Fibroblast of peridontal ligament (primary cell): ENCODE measurements at regions not wholly inside any gene's neighbourhood (a gene's known extent, or its start where the extent isn't known, plus 50 kb on each side); places are given as distances from the start of the nearest gene placed in this dataset.

Experiments
- DNase-seq: peaks from one replicate; pipeline ENCODE4 v3.0.0-alpha.2; 2010; ENCODE audit errors: extremely low read depth

DNA sequence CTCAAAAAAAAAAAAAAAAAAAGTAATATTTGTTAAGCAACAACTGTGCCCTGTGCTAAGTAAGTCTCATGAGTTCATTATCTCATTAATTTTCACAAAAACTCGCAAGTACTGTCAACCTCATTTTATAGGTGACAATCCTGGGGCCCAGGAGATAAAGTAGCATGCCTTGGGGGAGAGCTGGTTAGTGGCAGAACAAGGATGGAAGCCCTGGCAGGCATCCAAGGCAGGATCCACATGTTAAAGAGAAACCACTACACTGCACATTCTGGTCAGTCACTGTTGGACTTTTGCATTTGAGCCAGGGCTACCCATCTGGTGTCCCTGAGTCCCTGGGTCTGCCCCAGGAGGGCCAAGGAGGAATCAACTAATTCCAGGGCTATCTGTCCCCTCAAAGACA, 54.6 kb downstream of the ZFP36L2 start:
- peak; percentile 65 for DNase-seq

GRCh38 chr2:43170405-43171105, 55.9 kb downstream of the ZFP36L2 start:
- DNase-seq: no peak

GRCh38 chr2:43169987-43170386, 56.4 kb downstream of the ZFP36L2 start:
- no peak for DNase-seq

DNA sequence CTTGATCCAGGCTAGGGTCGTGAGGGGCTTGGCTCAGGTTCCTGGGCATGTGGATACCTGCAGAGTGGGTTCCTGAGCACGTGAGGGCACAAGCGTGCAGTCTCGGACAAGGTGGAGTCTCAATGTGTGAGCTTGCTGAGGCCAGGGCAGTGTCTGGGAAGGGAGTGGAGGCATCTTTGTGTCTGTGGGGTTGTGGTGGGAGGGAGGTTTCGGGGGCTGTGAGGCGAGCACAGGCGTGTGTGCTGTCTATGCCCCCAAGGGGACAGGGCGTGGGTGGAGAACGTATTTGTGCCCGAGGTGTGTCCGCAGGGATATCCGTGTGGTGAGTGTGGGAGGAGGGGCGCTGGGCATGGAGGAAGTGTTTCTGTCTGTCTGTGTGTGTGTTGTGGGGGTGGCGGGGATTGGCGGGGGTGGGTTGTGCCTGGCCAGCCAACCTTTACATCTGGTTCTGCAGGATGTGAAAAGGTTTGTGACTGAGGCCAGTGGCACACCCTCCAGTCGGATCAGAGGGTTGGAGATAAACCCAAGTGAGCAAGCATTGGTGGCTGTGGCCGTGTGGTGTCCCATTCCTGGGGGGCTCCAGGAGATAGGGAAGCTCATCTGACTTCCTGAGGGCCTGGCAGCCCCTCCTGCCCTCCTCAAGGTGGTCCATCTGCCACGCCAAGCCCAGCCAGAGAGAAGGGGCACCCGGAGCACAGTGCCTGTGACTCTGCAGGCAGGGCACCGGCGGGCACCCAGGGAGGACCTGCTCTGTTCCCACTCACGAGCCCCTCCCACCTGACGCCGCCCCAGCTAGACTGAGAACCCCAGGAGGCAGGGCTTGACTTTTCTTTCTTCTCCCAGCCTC, 57.1 kb downstream of the ZFP36L2 start:
- DNase-seq: no peak

- DNase-seq: no peak
These were observed 58.4 kb downstream of the ZFP36L2 start for GRCh38 chr2:43168016-43168369.

GRCh38 chr2:43165378-43166069, 60.9 kb downstream of the ZFP36L2 start:
- no peak for DNase-seq

- no peak for DNase-seq
These were observed 61.7 kb downstream of the ZFP36L2 start for GRCh38 chr2:43164686-43165085.

- DNase-seq: no peak
These were observed 62.7 kb downstream of the ZFP36L2 start for GRCh38 chr2:43163584-43164270.

GRCh38 chr2:43162511-43162776, 64.0 kb downstream of the ZFP36L2 start:
- DNase-seq: no peak

DNA sequence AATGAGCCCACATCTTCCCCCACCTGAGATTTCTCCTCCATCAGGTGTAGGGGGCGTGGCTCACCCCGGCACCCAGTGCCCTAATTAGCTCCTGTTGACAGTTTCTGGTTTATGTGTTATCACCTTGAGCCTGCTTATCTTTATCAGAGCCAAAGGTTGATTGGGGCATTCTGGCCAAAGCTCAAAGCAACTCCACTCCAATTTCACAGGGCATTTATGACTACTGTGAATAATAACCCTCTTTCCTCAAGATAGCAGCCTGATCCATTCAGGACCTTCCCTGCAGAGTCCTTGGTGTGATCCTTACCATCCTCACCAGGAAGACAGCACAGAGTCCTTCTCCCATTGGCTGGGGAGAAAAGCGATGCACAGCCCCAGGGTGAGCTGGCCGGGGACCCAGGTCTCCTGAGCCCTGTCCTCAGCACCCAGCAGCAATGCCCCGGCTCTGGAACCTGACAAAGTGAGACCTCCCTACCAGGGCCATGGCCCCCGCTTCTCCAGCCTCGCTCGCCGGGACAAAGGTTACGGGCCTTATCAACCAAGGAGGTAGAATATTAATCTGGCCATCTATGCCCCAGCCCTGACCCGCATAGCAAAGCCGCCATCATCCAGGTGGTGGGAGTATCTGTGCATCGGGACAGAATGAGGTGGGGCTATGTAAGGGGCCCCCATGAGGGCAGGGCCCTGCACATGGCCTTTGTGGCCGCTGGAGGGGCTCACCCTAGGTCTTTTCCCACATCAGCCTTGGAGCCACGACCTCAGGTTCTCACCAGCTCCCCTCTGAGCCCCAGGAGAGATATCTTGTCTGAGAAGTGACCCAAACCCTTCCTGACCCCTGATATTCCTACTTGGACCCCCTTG, 64.5 kb downstream of the ZFP36L2 start:
- DNase-seq: no peak

DNA sequence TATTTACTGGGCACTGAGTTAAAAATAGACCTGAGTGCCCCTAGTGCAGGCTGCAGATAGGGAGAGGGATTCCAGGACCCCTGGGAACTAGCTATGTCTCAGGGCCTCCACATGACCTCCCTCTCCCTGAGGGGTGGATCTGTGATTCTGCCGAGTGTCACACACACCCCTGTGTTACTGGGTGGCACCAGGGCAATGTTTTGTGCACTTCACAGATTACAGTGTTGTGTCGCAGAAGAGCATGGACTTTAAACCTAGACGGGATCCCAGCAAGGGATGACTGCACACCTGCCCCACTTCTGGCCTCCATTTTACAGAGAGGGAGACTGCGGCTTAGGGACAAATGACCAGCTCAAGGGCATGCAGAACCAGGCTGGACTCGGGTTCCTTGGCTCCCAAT, 65.6 kb downstream of the ZFP36L2 start:
- no peak for DNase-seq

GRCh38 chr2:43159797-43160196, 66.6 kb downstream of the ZFP36L2 start:
- no peak for DNase-seq

DNA sequence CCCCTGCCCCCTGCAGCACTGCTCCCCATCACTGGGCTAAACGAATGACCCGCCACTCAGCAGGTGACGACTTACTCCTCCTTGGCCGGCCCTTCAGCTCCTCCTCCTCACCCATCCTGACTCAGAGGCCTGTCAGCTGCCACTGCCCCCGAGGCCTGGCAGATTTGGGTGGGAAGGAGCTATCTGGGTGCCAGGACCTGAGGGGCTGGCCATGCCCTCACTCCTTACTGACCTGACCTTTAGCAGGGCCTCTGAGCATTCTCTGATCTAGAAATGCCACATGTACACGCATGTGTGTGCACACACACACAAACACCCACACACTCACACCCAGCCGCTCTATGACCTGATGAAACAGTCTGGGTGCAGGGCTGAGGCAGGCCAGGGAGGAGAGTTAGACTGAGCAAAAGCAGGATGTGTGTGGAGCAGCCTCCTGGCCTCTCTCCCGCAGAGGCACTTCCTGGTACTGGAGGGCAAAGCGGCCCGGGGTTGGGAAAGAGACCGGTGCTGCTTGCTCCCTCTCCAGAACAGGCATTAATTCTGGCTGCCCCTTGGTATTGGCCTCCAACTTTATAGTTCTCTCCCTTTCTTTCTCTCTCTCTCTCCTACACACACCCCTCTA, 68.0 kb downstream of the ZFP36L2 start:
- peak; percentile 54 for DNase-seq

- no peak for DNase-seq
These were observed 68.7 kb downstream of the ZFP36L2 start for GRCh38 chr2:43157506-43158246.

DNA sequence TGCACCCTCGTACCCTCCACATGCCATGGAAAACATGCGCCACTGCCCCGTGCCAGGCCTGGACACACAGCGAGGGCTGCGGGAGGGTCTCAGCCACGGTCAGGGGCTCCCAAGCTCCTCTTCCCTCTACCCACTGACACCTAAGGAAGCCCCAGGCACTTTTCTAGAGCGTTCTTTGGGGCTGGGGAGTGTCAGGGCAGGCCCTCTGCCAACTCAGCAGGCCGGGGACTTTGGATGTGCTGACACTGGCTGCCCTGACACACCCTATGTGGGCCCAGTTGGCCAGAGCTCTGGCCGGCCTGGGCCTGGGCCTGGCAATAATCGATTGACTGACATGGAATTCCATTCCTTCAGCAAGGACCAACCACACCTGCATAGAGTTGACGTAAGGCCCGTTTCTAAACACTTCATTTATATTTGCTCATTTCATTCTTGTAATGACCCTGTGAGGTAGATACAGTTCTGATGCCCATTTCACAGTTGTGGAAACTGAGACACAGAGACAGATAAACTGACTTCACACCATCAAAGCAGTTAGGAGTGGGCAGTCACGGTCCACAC, 70.5 kb downstream of the ZFP36L2 start:
- no peak for DNase-seq

GRCh38 chr2:43154685-43155084, 71.7 kb downstream of the ZFP36L2 start:
- DNase-seq: no peak

DNA sequence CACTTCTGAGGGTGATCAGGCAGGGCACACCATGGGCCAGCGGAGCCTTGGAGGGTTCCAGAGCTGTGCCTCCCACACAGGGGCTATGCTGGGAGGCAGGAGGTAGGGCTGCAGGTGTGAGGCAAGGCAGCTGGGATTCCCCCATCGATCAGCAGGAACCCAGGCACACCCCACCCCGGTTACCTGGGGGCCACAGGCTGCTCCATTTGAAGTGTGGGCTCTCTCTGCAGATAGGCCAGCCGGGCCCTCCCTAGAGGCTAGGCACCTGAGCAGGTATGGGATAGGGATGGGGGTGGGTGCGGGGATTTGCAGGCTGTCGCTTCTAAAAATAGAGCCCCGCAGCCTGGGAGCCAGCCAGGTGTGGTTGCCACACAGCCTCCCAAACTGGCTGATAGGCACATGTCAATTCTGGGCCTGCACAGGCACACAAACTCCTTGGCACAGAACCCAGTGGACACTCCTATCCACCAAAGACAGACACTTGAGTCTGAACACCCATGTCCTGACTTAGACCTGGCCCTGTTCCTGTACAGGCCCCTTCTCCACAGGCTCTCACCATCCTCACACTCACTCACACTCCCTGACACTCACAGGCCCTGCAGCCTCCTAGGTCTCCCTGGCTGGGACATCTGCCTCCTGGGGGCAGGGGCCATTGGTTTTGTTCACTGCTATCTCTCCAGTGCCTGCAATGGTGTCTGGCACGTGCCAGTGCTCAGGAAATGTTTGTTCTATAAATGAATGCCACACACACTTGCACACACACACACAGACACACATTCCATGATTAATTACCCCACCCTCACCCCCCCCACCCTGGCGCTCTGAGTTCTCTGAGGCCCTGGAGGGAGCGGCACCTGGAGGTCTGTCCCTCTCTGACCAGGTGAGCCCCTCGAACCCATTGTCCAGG, 73.4 kb downstream of the ZFP36L2 start:
- DNase-seq: no peak

GRCh38 chr2:43152186-43152585, 74.2 kb downstream of the ZFP36L2 start:
- DNase-seq: no peak
